ENCODE measurements at regions not wholly inside any gene's neighbourhood (a gene's known extent, or its start where the extent isn't known, plus 50 kb on each side); places are given as distances from the start of the nearest gene placed in this dataset.

DNA sequence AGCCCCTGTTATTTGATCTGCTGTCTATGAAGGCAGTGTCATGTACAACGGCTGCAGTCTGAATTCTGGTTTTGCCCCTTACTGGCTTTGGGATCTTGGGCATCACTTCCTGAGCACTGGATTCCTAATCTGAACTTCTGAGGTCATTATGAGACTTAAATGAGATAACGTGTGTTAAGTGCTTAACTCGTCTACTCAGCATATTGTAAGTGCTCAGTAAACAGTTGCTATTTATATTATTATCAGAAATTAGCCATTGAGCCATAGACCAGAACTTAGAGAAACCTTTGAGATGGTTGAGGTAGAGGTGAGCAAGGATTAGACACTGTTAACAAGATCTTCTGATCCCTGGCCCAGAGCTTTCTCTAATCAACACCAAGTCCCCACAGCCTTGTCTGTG is 284.1 kb upstream of the ONECUT1 start (continued):
- no peak for TF ChIP-seq RBM34 (IDR thresholded peaks at IDR 0.05; ENCODE audit: borderline replicate concordance, insufficient read depth, low read length)
- no peak for TF ChIP-seq ARID3A (IDR thresholded peaks at IDR 0.05; ENCODE audit: borderline replicate concordance, low read depth, low read length)

GRCh38 chr15:53072077-53072476 is 281.9 kb upstream of the ONECUT1 start:
- TF ChIP-seq CEBPZ (IDR thresholded peaks at IDR 0.05; ENCODE audit: borderline replicate concordance, low read depth, low read length) (no peak), TCF3 (CRISPR knock-in tag; IDR thresholded peaks at IDR 0.05) (no peak), EHMT2 (IDR thresholded peaks at IDR 0.05) (0 out of 2 replicates have a peak, but pooled peaks have one; percentile 49), RBM17 (IDR thresholded peaks at IDR 0.05; ENCODE audit: borderline replicate concordance, low read depth, low read length) (no peak)
- TF ChIP-seq, protein P1, sequence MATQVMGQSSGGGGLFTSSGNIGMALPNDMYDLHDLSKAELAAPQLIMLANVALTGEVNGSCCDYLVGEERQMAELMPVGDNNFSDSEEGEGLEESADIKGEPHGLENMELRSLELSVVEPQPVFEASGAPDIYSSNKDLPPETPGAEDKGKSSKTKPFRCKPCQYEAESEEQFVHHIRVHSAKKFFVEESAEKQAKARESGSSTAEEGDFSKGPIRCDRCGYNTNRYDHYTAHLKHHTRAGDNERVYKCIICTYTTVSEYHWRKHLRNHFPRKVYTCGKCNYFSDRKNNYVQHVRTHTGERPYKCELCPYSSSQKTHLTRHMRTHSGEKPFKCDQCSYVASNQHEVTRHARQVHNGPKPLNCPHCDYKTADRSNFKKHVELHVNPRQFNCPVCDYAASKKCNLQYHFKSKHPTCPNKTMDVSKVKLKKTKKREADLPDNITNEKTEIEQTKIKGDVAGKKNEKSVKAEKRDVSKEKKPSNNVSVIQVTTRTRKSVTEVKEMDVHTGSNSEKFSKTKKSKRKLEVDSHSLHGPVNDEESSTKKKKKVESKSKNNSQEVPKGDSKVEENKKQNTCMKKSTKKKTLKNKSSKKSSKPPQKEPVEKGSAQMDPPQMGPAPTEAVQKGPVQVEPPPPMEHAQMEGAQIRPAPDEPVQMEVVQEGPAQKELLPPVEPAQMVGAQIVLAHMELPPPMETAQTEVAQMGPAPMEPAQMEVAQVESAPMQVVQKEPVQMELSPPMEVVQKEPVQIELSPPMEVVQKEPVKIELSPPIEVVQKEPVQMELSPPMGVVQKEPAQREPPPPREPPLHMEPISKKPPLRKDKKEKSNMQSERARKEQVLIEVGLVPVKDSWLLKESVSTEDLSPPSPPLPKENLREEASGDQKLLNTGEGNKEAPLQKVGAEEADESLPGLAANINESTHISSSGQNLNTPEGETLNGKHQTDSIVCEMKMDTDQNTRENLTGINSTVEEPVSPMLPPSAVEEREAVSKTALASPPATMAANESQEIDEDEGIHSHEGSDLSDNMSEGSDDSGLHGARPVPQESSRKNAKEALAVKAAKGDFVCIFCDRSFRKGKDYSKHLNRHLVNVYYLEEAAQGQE (IDR thresholded peaks at IDR 0.05; ENCODE audit: borderline replicate concordance) = peak; percentile 89
- TF ChIP-seq, protein P1 (CRISPR knock-in tag; IDR thresholded peaks at IDR 0.05; ENCODE audit: low read depth) = peak; percentile 85
- in situ Hi-C loops (cut with MboI) (no loop called here), intact Hi-C loops (cut with micrococcal nuclease) (no loop called here)
- Histone ChIP-seq H3K4me3 (no peak overlapping the region), H3K27me3 (ENCODE audit: control insufficient read depth in 2 of 2, insufficient read depth in 2 of 2, low read length in 2 of 2) (no peaks in the 10 kb centered on the region), H3K4me1 (replicated peaks in 1 of 2; ENCODE audit: control insufficient read depth in 2 of 2, insufficient read depth in 2 of 2, low read length in 2 of 2) (no peaks in the 10 kb centered on the region), H3K27ac (ENCODE audit: extremely low read depth, low read depth, low read length) (no peak overlapping the region), H3K9me3 (replicated peaks; ENCODE audit: control insufficient read depth, insufficient read depth, low read depth, low read length) (no peaks in the 10 kb centered on the region), H2AFZ (ENCODE audit: low read depth, low read length) (no peak overlapping the region), H3K4me2 (ENCODE audit: insufficient read depth, low read length) (no peak overlapping the region), H3K79me2 (ENCODE audit: control insufficient read depth, insufficient read depth, low read length) (no peaks in the 10 kb centered on the region), H4K20me1 (replicated peaks; ENCODE audit: control insufficient read depth, insufficient read depth, low read length) (no peaks in the 10 kb centered on the region), H3K36me3 (ENCODE audit: control insufficient read depth, insufficient read depth, low read length) (no peaks in the 10 kb centered on the region), H3K9me1 (ENCODE audit: control insufficient read depth, insufficient read depth, low read length) (no peaks in the 10 kb centered on the region), H3K9ac (ENCODE audit: insufficient read depth in 1 of 2, low read depth in 2 of 2, low read length in 2 of 2) (no peak overlapping the region)
- WGBS (ENCODE audit: insufficient coverage, low coverage, missing lambda C conversion rate) = 0% methylated on average over 3 of the region's 3 CpGs
- ATAC-seq (no peak), FAIRE-seq (no peak), DNase-seq (ENCODE audit: extremely low read depth in 1 of 4, low spot score in 3 of 4) (peak in 1 of 4 experiments; percentile 12)
- POLR2A ChIA-PET = no interaction called here
- BruUV-seq (replicated peaks) = no TSS peak
- CTCF ChIA-PET (ENCODE audit: low intra/inter-chr PET ratio) = no interaction called here
